GM21423 (cell line): ENCODE measurements at regions not wholly inside any gene's neighbourhood (a gene's known extent, or its start where the extent isn't known, plus 50 kb on each side); places are given as distances from the start of the nearest gene placed in this dataset.
"Not testable (repeated sequence)": the region's sequence is repeated elsewhere in the genome, so short reads cannot be mapped to it uniquely, and the experiment has no call there.

ENCODE experiments used
- ATAC-seq: cut with Tn5 transposase; IDR thresholded peaks from one replicate; pipeline ENCODE4 v1.9.1; 2021; ENCODE audit warnings: mild to moderate bottlenecking, moderate library complexity; ENCODE audit not compliant: unreplicated experiment

- no peak for ATAC-seq
These were observed 213.5 kb upstream of the APCDD1 start for GRCh38 chr18:10240973-10241372.

GRCh38 chr18:10241579-10241978 is 212.9 kb upstream of the APCDD1 start:
- no peak for ATAC-seq

- ATAC-seq: no peak
These were observed 211.3 kb upstream of the APCDD1 start for GRCh38 chr18:10242936-10243680.

GRCh38 chr18:10244341-10244740 is 210.1 kb upstream of the APCDD1 start:
- ATAC-seq: no peak

GRCh38 chr18:10245031-10245845 is 209.2 kb upstream of the APCDD1 start:
- ATAC-seq: no peak

- ATAC-seq: no peak
These were observed 208.6 kb upstream of the APCDD1 start for GRCh38 chr18:10245846-10246175.

GRCh38 chr18:10247021-10247741 is 207.3 kb upstream of the APCDD1 start:
- ATAC-seq: no peak

- no peak for ATAC-seq
These were observed 206.7 kb upstream of the APCDD1 start for GRCh38 chr18:10247742-10248082.

GRCh38 chr18:10248738-10249137 is 205.7 kb upstream of the APCDD1 start:
- no peak for ATAC-seq

GRCh38 chr18:10249270-10249669 is 205.2 kb upstream of the APCDD1 start:
- no peak for ATAC-seq

GRCh38 chr18:10249801-10250200 is 204.6 kb upstream of the APCDD1 start:
- no peak for ATAC-seq

- no peak for ATAC-seq
These were observed 201.9 kb upstream of the APCDD1 start for GRCh38 chr18:10252494-10252893.

- ATAC-seq: no peak
These were observed 201.3 kb upstream of the APCDD1 start for GRCh38 chr18:10252952-10253705.

GRCh38 chr18:10256276-10256675 is 198.2 kb upstream of the APCDD1 start:
- not testable (repeated sequence) for ATAC-seq

GRCh38 chr18:10258836-10259474 is 195.5 kb upstream of the APCDD1 start:
- ATAC-seq: no peak

- ATAC-seq: no peak
These were observed 194.5 kb upstream of the APCDD1 start for GRCh38 chr18:10259901-10260300.

- ATAC-seq: no peak
These were observed 192.8 kb upstream of the APCDD1 start for GRCh38 chr18:10261344-10262276.

GRCh38 chr18:10262566-10262965 is 191.9 kb upstream of the APCDD1 start:
- ATAC-seq: no peak

GRCh38 chr18:10264260-10264659 is 190.2 kb upstream of the APCDD1 start:
- ATAC-seq: no peak
